HepG2 (cell line): ENCODE measurements at regions not wholly inside any gene's neighbourhood (a gene's known extent, or its start where the extent isn't known, plus 50 kb on each side); places are given as distances from the start of the nearest gene placed in this dataset.

Source experiments
- CEBPG ChIP-seq: IDR thresholded peaks from 2 replicates; pipeline ENCODE4 v1.6.1; 2016
- GABPB1 ChIP-seq: IDR thresholded peaks from 2 replicates; pipeline ENCODE4 v1.6.1; 2016; ENCODE audit warnings: mild to moderate bottlenecking, missing genetic modification reagents, moderate library complexity, missing compliant biosample characterization
- POLR2AphosphoS5 ChIP-seq: IDR thresholded peaks from 2 replicates; pipeline ENCODE4 v1.6.1; 2012; ENCODE audit warnings: low read depth, low read length
- POLR2G ChIP-seq: fragments of 200-400 bp; formaldehyde crosslinking; IDR thresholded peaks from 2 replicates; pipeline ENCODE4 v1.6.1; 2018; ENCODE audit warnings: mild to moderate bottlenecking, low read depth, low read length, moderate library complexity
- SIN3A ChIP-seq: IDR thresholded peaks from 2 replicates; pipeline ENCODE4 v1.6.1; 2011; ENCODE audit warnings: low read depth, mild to moderate bottlenecking, control low read depth, low read length, borderline replicate concordance
- SMARCC2 ChIP-seq: fragments of 450-650 bp; IDR thresholded peaks from 2 replicates; pipeline ENCODE4 v1.6.1; 2017; ENCODE audit warnings: antibody characterized with exemption, mild to moderate bottlenecking
- ZNF382 ChIP-seq: sonication (generic); formaldehyde crosslinking; IDR thresholded peaks from 2 replicates; pipeline ENCODE4 v1.5.0; 2020; ENCODE audit warnings: missing genetic modification reagents, mild to moderate bottlenecking, borderline replicate concordance
- ZNF619 ChIP-seq: sonication (generic); formaldehyde crosslinking; IDR thresholded peaks from 2 replicates; pipeline ENCODE4 v1.4.0; 2020; ENCODE audit warnings: mild to moderate bottlenecking, missing genetic modification reagents
- ZNF670 ChIP-seq: sonication (generic); formaldehyde crosslinking; IDR thresholded peaks from 2 replicates; pipeline ENCODE4 v1.8.0; 2022; ENCODE audit warnings: mild to moderate bottlenecking, missing genetic modification reagents, borderline replicate concordance

DNA sequence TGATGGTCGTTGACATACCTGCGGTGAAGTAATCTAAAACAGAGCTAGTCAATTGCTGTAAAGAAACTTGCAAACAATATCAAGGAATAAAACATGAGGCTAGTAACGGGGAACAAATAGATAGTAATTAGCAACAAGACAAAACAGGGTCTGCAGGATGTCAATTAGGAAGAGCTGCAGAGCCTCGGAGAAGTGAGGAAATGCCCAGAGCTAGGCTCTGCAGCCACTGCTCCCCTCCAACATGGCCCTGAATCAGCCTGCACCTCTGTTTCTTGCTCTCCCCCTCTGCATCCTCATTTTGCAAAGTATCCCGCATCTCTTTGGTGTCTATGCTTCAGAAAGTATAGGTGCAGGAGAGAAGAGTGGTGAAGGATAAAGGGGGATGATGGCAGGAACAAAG is 507.4 kb upstream of the FAT3 start:
- TF ChIP-seq SIN3A (no peak), POLR2AphosphoS5 (no peak), POLR2G (no peak), GABPB1 (CRISPR knock-in tag) (no peak), ZNF382 (CRISPR knock-in tag) (no peak), ZNF670 (CRISPR knock-in tag) (no peak), SMARCC2 (no peak), CEBPG (CRISPR knock-in tag) (no peak), ZNF619 (CRISPR knock-in tag) (no peak)
